HEK293T (cell line): ENCODE measurements at regions not wholly inside any gene's neighbourhood (a gene's known extent, or its start where the extent isn't known, plus 50 kb on each side); places are given as distances from the start of the nearest gene placed in this dataset.

Experiments used
- CTCF ChIA-PET: fragments of 350-600 bp; formaldehyde crosslinking; extraction: SDS; loops from one replicate; lab custom pipeline; 2021; ENCODE audit warnings: antibody characterized with exemption, inconsistent platforms; lab: Yijun Ruan, JAX
- POLR2A ChIA-PET: fragments of 350-600 bp; formaldehyde crosslinking; extraction: SDS; loops from one replicate; lab custom pipeline; 2020; ENCODE audit warnings: antibody characterized with exemption, inconsistent platforms; lab: Yijun Ruan, JAX
- DNase-seq: peaks from one replicate; pipeline ENCODE4 v3.0.0; 2012; ENCODE audit warnings: mixed read lengths; ENCODE audit errors: extremely low spot score
- ARNT ChIP-seq: fragments of 450-650 bp; IDR thresholded peaks from 2 replicates; pipeline ENCODE4 v1.6.1; 2017; ENCODE audit warnings: mild to moderate bottlenecking
- BHLHE40 ChIP-seq: fragments of 450-650 bp; IDR thresholded peaks from 2 replicates; pipeline ENCODE4 v1.6.1; 2016; ENCODE audit warnings: mild to moderate bottlenecking, moderate library complexity, borderline replicate concordance
- CTBP1 ChIP-seq: fragments of 450-650 bp; IDR thresholded peaks from 2 replicates; pipeline ENCODE4 v1.6.1; 2016; ENCODE audit warnings: borderline replicate concordance
- ELF4 ChIP-seq: fragments of 450-650 bp; IDR thresholded peaks from 2 replicates; pipeline ENCODE4 v1.6.1; 2017; ENCODE audit warnings: antibody characterized with exemption
- FOXA1 ChIP-seq: fragments of 450-650 bp; IDR thresholded peaks from 2 replicates; pipeline ENCODE4 v1.6.1; 2016; ENCODE audit warnings: mild to moderate bottlenecking
- FOXK2 ChIP-seq: fragments of 450-650 bp; IDR thresholded peaks from 2 replicates; pipeline ENCODE4 v1.6.1; 2016; ENCODE audit warnings: mild to moderate bottlenecking
- FOXM1 ChIP-seq: fragments of 450-650 bp; IDR thresholded peaks from 2 replicates; pipeline ENCODE4 v1.6.1; 2017; ENCODE audit warnings: mild to moderate bottlenecking, borderline replicate concordance
- HDGF ChIP-seq: fragments of 450-650 bp; IDR thresholded peaks from 2 replicates; pipeline ENCODE4 v1.6.1; 2017; ENCODE audit warnings: antibody characterized with exemption, borderline replicate concordance
- L3MBTL2 ChIP-seq: fragments of 450-650 bp; conservative IDR thresholded peaks from 2 replicates; pipeline ENCODE4 v1.6.1; 2016; ENCODE audit warnings: mild to moderate bottlenecking
- LEF1 ChIP-seq: fragments of 450-650 bp; IDR thresholded peaks from 2 replicates; pipeline ENCODE4 v1.6.1; 2017; ENCODE audit warnings: mild to moderate bottlenecking, borderline replicate concordance
- NFRKB ChIP-seq: fragments of 450-650 bp; IDR thresholded peaks from 2 replicates; pipeline ENCODE4 v1.6.1; 2016; ENCODE audit warnings: mild to moderate bottlenecking, moderate library complexity
- SP1 ChIP-seq: fragments of 450-650 bp; IDR thresholded peaks from 2 replicates; pipeline ENCODE4 v1.6.1; 2017
- SUZ12 ChIP-seq: fragments of 450-650 bp; IDR thresholded peaks from 2 replicates; pipeline ENCODE4 v1.6.1; 2016; ENCODE audit warnings: mild to moderate bottlenecking
- TARDBP ChIP-seq: fragments of 450-650 bp; IDR thresholded peaks from 2 replicates; pipeline ENCODE4 v1.6.1; 2016
- ZNF384 ChIP-seq: fragments of 450-650 bp; IDR thresholded peaks from 2 replicates; pipeline ENCODE4 v1.6.1; 2016
- TF ChIP-seq, protein P1 (sequence below): fragments of 450-650 bp; IDR thresholded peaks from 2 replicates; pipeline ENCODE4 v1.6.1; 2016

DNA sequence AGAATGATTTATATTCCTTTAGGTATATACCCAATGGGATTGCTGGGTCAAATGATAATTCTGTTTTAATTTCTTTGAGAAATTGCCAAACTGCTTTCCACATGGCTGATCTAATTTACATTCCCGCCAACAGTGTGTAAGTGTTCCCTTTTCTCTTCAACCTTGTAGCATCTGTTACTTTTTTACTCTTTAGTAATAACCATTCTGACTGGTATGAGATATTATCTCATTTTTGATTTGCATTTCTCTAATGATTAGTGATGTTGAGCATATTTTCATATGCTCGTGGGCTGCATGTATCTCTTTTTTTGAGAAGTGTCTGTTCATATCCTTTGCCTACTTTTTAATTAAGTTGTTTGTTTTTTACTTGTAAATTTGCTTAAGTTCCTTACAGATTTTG, 1264.2 kb downstream of the OTOL1 start:
- CTCF ChIA-PET, result no interaction called here
- POLR2A ChIA-PET, result no interaction called here
- DNase-seq, result no peak
- TF ChIP-seq SP1, result no peak
- no peak for TF ChIP-seq TARDBP
- TF ChIP-seq ELF4, result no peak
- TF ChIP-seq HDGF, result no peak
- no peak for TF ChIP-seq ZNF384
- TF ChIP-seq LEF1, result no peak
- TF ChIP-seq BHLHE40, result no peak
- TF ChIP-seq ARNT, result no peak
- TF ChIP-seq FOXK2, result no peak
- TF ChIP-seq CTBP1, result no peak
- TF ChIP-seq, protein P1, sequence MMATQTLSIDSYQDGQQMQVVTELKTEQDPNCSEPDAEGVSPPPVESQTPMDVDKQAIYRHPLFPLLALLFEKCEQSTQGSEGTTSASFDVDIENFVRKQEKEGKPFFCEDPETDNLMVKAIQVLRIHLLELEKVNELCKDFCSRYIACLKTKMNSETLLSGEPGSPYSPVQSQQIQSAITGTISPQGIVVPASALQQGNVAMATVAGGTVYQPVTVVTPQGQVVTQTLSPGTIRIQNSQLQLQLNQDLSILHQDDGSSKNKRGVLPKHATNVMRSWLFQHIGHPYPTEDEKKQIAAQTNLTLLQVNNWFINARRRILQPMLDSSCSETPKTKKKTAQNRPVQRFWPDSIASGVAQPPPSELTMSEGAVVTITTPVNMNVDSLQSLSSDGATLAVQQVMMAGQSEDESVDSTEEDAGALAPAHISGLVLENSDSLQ, result no peak
- TF ChIP-seq NFRKB, result no peak
- no peak for TF ChIP-seq L3MBTL2
- TF ChIP-seq FOXA1, result no peak
- TF ChIP-seq SUZ12, result no peak
- TF ChIP-seq FOXM1, result no peak

DNA sequence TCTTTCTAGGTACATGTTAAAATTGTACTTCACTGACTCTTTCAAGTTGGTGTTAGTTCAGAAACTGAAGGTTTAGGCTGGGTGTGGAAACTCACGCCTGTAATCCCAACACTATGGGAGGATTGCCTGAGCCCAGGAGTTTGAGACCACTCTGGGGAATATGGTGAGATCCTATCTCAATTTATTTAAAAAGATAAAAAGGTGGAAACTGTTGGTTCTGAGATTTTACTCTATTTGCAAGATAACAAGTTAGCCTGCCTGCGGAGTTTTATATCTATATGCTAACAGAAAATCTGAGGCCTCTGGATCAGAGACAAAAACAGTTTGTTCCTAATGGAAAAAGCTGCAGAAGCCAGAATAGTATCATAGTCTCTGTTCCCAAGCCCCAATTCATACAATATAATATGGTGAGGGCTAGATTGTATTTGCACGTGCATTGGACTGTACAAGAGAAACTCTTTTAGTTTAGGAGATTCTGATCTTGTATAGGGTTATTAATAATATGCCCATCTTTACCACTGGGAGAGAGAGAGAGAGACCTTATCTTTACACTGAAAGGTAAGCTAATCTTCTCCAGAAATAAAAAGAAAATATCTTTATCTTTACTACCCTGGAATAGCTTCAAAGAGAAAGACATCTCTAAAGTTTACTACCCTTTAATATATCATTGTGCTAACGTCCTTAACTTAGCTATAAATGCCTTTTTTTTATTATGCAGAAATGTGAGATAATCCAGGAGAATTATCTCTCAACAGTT, 1267.6 kb downstream of the OTOL1 start:
- no peak for DNase-seq
- POLR2A ChIA-PET, result no interaction called here
- CTCF ChIA-PET, result no interaction called here
- TF ChIP-seq CTBP1, result no peak
- TF ChIP-seq ARNT, result no peak
- no peak for TF ChIP-seq ELF4
- TF ChIP-seq HDGF, result no peak
- no peak for TF ChIP-seq TARDBP

DNA sequence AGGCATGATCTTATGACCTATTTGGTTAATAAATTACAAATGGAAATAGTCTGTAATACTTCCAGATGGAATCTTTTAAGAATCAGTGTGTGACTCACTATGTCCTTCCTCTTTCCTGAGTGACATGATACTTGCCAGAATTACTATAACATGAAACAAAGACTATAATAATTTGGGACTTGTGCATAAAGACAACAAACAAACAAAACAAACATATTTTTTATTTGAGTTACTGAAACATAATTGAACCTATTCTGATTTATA, 1268.1 kb downstream of the OTOL1 start:
- CTCF ChIA-PET, result no interaction called here
- no peak for TF ChIP-seq BHLHE40
- no peak for TF ChIP-seq NFRKB
- TF ChIP-seq ZNF384, result no peak
- POLR2A ChIA-PET, result no interaction called here

DNA sequence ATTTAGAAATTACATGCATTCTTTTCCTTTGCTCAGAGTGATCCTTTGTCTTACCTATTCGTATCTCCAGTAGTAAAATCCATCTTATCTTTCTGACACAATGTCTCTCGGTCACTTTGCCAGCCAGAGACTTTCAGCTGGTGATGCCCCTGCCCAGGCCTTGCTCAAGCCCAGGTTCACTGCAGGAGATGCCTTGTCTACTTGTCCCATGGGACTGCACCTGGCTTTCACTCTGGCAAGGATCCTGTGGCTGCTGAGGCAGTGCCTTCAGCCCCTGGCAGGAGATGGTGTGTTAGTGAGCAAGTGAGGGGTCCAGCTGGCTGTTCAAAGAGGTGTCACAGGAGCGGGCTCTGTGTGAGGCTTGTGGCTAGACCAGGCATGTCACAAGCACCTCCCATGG, 1268.9 kb downstream of the OTOL1 start:
- no peak for TF ChIP-seq L3MBTL2
- TF ChIP-seq ARNT, result no peak
- TF ChIP-seq ZNF384, result no peak
- TF ChIP-seq HDGF, result no peak
- TF ChIP-seq FOXK2, result no peak
- TF ChIP-seq NFRKB, result no peak
- no peak for TF ChIP-seq ELF4
- no peak for TF ChIP-seq SP1
- TF ChIP-seq FOXM1, result no peak
- TF ChIP-seq SUZ12, result no peak
- TF ChIP-seq, protein P1, result no peak
- no peak for TF ChIP-seq FOXA1
- TF ChIP-seq TARDBP, result no peak
- no peak for TF ChIP-seq CTBP1
- TF ChIP-seq LEF1, result no peak
- no peak for TF ChIP-seq BHLHE40
- CTCF ChIA-PET, result no interaction called here
- POLR2A ChIA-PET, result no interaction called here
- DNase-seq, result no peak

More for the DNA sequence above, 1268.1 kb downstream of the OTOL1 start:
- DNase-seq, result no peak

DNA sequence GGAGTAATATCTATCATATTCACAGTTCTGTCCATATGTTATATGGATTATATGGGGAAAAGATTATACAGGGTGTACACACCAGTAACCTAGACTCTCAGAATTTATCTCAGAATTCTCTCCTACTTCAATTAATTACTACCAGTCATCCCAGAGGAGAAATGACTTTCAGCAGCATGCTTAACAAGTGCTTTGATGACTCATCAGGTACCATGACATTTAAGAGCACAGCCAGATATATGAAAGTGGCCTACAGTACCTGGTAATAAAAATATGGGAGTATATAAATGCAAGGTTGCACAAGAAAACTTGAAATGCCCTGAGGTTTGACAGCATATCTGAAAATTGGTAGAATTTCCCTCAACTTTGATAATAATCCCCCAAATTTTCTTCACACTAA, 1273.0 kb downstream of the OTOL1 start:
- TF ChIP-seq L3MBTL2, result no peak
- no peak for TF ChIP-seq BHLHE40
- no peak for TF ChIP-seq HDGF
- no peak for TF ChIP-seq ARNT
- POLR2A ChIA-PET, result no interaction called here
- no peak for DNase-seq
- CTCF ChIA-PET, result no interaction called here

DNA sequence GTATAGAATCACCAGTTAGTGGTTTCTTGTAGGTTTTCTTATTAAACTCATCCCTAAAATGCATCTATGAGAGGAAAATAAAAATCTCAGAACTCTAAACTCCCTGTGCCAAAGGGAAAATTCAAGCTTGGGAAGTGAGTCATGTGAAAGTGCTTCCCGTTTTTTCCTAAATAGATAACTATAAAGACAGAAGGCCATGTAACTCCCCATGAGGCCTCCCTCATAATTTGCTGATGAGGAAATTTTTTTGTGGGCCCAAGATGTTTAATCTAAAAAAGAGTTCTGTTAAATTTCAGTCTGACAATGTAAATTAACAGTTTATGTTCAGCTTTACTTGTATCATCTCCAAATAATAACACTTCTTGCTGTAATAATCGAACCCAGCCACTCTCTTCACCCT, 1273.9 kb downstream of the OTOL1 start:
- TF ChIP-seq SUZ12, result no peak
- no peak for TF ChIP-seq TARDBP
- POLR2A ChIA-PET, result no interaction called here
- CTCF ChIA-PET, result no interaction called here
- no peak for DNase-seq

DNA sequence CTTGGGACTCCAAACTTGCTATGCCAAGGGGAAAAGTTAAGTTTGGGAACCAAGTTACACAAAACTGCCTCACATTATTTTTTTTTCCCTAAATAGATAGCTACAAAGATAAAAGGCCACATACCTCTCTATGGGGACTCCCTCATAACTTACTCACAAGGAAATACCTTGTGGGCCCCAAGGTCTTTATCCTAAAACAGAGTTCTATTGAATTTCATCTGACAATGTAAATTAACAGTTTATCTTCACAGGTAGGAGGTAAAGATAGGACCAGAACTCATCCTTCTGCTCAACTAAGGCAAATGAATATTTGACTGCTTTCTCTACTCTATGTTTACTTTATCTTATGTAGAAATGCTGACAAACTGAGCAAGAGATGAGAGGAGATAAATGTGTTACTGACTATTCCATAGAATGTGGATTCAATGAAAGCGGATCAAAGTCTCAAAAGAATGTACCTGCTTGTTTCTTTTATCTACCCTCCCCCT, 1278.0 kb downstream of the OTOL1 start:
- CTCF ChIA-PET, result no interaction called here
- POLR2A ChIA-PET, result no interaction called here
- TF ChIP-seq SUZ12 (no peak), ARNT (no peak)
- no peak for DNase-seq

DNA sequence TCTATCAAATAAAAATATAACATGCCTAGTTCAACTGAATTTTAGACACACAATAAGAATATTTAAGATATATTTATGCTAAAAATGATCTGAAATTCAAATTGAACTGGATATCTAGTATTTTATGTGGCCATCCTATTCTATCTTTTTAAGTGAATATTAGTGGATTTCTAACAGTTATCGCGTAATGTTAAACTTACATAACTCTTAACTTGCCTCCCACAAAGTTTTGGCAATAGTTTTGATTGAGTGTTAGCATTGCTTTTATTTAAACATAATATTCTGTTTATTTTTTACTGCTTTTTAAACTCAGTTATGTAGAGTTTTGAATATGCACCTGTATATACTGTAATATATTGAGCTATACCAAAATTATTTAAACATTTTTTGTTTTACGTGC, 1279.5 kb downstream of the OTOL1 start:
- POLR2A ChIA-PET, result no interaction called here
- CTCF ChIA-PET, result no interaction called here

More for the DNA sequence above, 1279.5 kb downstream of the OTOL1 start:
- no peak for DNase-seq
- no peak for TF ChIP-seq FOXM1
- no peak for TF ChIP-seq L3MBTL2
